Chondrocyte (in vitro differentiated cells): ENCODE measurements at regions not wholly inside any gene's neighbourhood (a gene's known extent, or its start where the extent isn't known, plus 50 kb on each side); places are given as distances from the start of the nearest gene placed in this dataset.

ENCODE experiments used
- DNase-seq: peaks from one replicate; pipeline ENCODE4 v3.0.0; 2021; ENCODE audit warnings: mixed read lengths, low spot score
- H3K27ac Mint-ChIP-seq: one replicate; pipeline ENCODE4 v1.8.0; 2021; ENCODE audit warnings: mild to moderate bottlenecking, moderate library complexity, mixed read lengths; ENCODE audit not compliant: unreplicated experiment
- H3K27me3 Mint-ChIP-seq: 2 replicates; pipeline ENCODE4 v1.8.0; 2021; ENCODE audit warnings: low read depth, mixed read lengths
- H3K36me3 Mint-ChIP-seq: 2 replicates; pipeline ENCODE4 v1.8.0; 2021; ENCODE audit warnings: low read depth, mixed read lengths
- H3K4me1 Mint-ChIP-seq: 2 replicates; pipeline ENCODE4 v1.8.0; 2021; ENCODE audit warnings: low read depth, mild to moderate bottlenecking, mixed read lengths
- H3K4me3 Mint-ChIP-seq: one replicate; pipeline ENCODE4 v1.8.0; 2021; ENCODE audit warnings: mild to moderate bottlenecking, moderate library complexity, mixed read lengths; ENCODE audit not compliant: unreplicated experiment
- H3K9me3 Mint-ChIP-seq: 2 replicates; pipeline ENCODE4 v1.8.0; 2021; ENCODE audit warnings: low read depth, mixed read lengths
- CTCF ChIP-seq: fragments of 200-600 bp; sonication (generic); IDR thresholded peaks from 2 replicates; pipeline ENCODE4 v1.5.0; 2021; ENCODE audit warnings: antibody characterized with exemption, mild to moderate bottlenecking, moderate library complexity

- H3K36me3 Mint-ChIP-seq: no peaks in the 10 kb centered on the region
- H3K27ac Mint-ChIP-seq: peak overlapping the region; percentile 94
Observed at GRCh38 chr9:16266648-16267276, 603.7 kb downstream of the BNC2 start.

GRCh38 chr9:16267281-16268066 is 603.0 kb downstream of the BNC2 start:
- peak overlapping the region; percentile 67 for H3K4me3 Mint-ChIP-seq
- no peaks in the 10 kb centered on the region for H3K9me3 Mint-ChIP-seq
- no peaks in the 10 kb centered on the region for H3K36me3 Mint-ChIP-seq
- H3K27me3 Mint-ChIP-seq: no peaks in the 10 kb centered on the region
- TF ChIP-seq CTCF: no peak
- H3K4me1 Mint-ChIP-seq: peaks cover 34% of the 10 kb centered on the region
- no peak for DNase-seq
- peak overlapping the region; percentile 94 for H3K27ac Mint-ChIP-seq

More at GRCh38 chr9:16266648-16267276, 603.7 kb downstream of the BNC2 start:
- peak; percentile 82 for TF ChIP-seq CTCF
- peak overlapping the region; percentile 67 for H3K4me3 Mint-ChIP-seq
- H3K4me1 Mint-ChIP-seq: peaks cover 41% of the 10 kb centered on the region
- H3K9me3 Mint-ChIP-seq: no peaks in the 10 kb centered on the region
- DNase-seq: no peak
- no peaks in the 10 kb centered on the region for H3K27me3 Mint-ChIP-seq

- Mint-ChIP-seq H3K27me3 (no peaks in the 10 kb centered on the region), H3K4me3 (peak overlapping the region; percentile 67), H3K36me3 (no peaks in the 10 kb centered on the region), H3K4me1 (peaks cover 30% of the 10 kb centered on the region), H3K27ac (peak overlapping the region; percentile 94), H3K9me3 (no peaks in the 10 kb centered on the region)
- DNase-seq: no peak
- TF ChIP-seq CTCF: no peak
Observed at GRCh38 chr9:16268067-16268881, 602.2 kb downstream of the BNC2 start.

GRCh38 chr9:16271967-16272366 is 598.5 kb downstream of the BNC2 start:
- no peak overlapping the region for H3K4me3 Mint-ChIP-seq
- no peaks in the 10 kb centered on the region for H3K9me3 Mint-ChIP-seq
- H3K4me1 Mint-ChIP-seq: peaks cover 22% of the 10 kb centered on the region
- no peaks in the 10 kb centered on the region for H3K27me3 Mint-ChIP-seq
- DNase-seq: no peak
- no peaks in the 10 kb centered on the region for H3K36me3 Mint-ChIP-seq
- H3K27ac Mint-ChIP-seq: no peak overlapping the region
- TF ChIP-seq CTCF: no peak

GRCh38 chr9:16272776-16273175 is 597.7 kb downstream of the BNC2 start:
- no peak for DNase-seq
- Mint-ChIP-seq H3K36me3 (no peaks in the 10 kb centered on the region), H3K9me3 (no peaks in the 10 kb centered on the region), H3K4me1 (peaks cover 14% of the 10 kb centered on the region), H3K4me3 (no peak overlapping the region), H3K27ac (no peak overlapping the region), H3K27me3 (no peaks in the 10 kb centered on the region)
- no peak for TF ChIP-seq CTCF
